Mesodermal cell (in vitro differentiated cells): ENCODE measurements at regions not wholly inside any gene's neighbourhood (a gene's known extent, or its start where the extent isn't known, plus 50 kb on each side); places are given as distances from the start of the nearest gene placed in this dataset.
"Not testable (repeated sequence)": the region's sequence is repeated elsewhere in the genome, so short reads cannot be mapped to it uniquely, and the experiment has no call there.

Source experiments
- H3K27ac ChIP-seq: 2 replicates; pipeline ENCODE4 v1.7.0; 2013; ENCODE audit warnings: mild to moderate bottlenecking, low read depth, low read length, moderate library complexity; ENCODE audit not compliant: severe bottlenecking
- H3K36me3 ChIP-seq: 2 replicates; pipeline ENCODE4 v1.7.1; 2013; ENCODE audit warnings: mild to moderate bottlenecking, low read length, moderate library complexity; ENCODE audit not compliant: control insufficient read depth, insufficient read depth
- H3K4me1 ChIP-seq: one replicate; pipeline ENCODE4 v1.7.1; 2013; ENCODE audit warnings: mild to moderate bottlenecking, low read length; ENCODE audit not compliant: insufficient read depth, control insufficient read depth, poor library complexity, severe bottlenecking
- H3K4me3 ChIP-seq: 2 replicates; pipeline ENCODE4 v1.7.0; 2013; ENCODE audit warnings: low read length, control low read depth, mild to moderate bottlenecking; ENCODE audit not compliant: insufficient read depth, poor library complexity, severe bottlenecking; ENCODE audit errors: extremely low read depth
- H3K9me3 ChIP-seq: 2 replicates; pipeline ENCODE4 v1.7.1; 2013; ENCODE audit warnings: mild to moderate bottlenecking, low read length, moderate library complexity; ENCODE audit not compliant: control insufficient read depth
- WGBS, 2 experiments: methylation state at CpG; one replicate each; pipeline ENCODE4 v1.1.5; 2013; ENCODE audit warnings: missing lambda C conversion rate in 2 of 2; ENCODE audit not compliant: insufficient coverage in 2 of 2; 5-methylcytosine and 5-hydroxymethylcytosine counted together

DNA sequence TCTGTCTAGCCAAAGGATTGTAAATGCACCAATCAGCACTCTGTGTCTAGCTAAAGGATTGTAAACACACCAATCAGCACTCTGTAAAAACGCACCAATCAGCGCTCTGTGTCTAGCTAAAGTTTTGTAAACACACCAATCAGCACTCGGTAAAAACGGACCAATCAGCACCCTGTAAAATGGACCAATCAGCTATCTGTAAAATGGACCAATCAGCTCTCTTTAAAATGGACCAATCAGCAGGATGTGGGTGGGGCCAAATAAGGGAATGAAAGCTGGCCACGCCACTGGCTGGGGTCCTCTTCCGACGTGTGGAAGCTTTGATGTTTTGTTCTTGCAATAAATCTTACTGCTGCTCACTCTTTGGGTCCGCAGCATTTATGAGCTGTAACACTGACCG, 151.1 kb upstream of the SPTLC3 start:
- H3K27ac ChIP-seq, H3K4me1 ChIP-seq, H3K4me3 ChIP-seq, H3K9me3 ChIP-seq, H3K36me3 ChIP-seq: not testable (repeated sequence)
- WGBS, 2 experiments: 84 to 87% methylated on average over 6 to 8 of the region's 9 CpGs

DNA sequence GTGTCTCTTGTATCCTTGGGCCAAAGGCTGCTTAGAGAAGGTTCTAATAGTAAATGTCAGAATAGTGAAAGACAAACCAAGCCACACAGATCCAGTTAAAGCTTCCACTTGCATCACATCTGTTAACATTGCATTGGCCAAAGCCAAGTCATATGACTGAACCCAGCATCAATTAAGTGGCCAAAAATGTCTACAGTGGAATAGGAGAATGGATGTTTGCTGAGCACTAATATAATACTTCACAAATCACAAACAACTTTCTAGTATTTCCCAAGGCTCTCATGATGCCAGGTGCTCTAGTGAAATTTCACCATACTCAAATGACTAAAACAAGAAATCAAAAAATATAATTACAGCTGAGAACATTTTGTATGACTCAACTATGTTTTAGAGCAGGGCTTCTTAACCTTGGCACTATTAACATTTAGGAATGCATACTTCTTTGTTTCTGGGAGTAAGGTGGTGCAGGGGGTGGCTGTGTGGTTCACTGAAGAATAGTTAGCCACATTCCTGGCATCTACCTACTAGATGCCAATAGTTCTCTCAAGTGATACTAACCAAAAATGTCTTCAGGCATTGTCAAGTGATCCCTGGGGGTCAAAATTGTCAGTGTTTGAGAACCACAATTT, 148.0 kb upstream of the SPTLC3 start:
- no peaks in the 10 kb centered on the region for H3K36me3 ChIP-seq
- H3K27ac ChIP-seq: no peak overlapping the region
- no peak overlapping the region for H3K4me3 ChIP-seq
- no peaks in the 10 kb centered on the region for H3K4me1 ChIP-seq
- H3K9me3 ChIP-seq: no peaks in the 10 kb centered on the region

DNA sequence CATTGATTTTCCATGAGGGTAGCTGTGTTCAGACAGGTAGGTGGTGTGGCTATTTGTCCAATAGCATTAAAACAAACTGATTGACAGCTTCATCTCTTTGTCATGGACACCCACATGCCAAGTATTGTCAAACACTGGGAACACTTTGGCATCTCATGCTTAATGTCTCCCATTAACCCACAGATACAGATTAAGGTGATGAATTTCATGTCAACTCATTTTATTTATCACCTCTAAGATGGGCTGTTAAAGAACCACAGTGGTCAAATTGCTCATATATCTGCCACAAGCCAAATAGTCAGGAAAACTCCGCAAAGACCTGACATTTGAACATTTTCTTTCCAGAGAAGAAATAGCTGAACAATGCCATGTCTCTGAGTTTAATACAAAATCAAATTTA, 139.1 kb upstream of the SPTLC3 start:
- Histone ChIP-seq H3K4me1 (no peaks in the 10 kb centered on the region), H3K4me3 (no peak overlapping the region), H3K9me3 (no peaks in the 10 kb centered on the region), H3K36me3 (no peaks in the 10 kb centered on the region), H3K27ac (no peak overlapping the region)
- 100% methylated on average over 1 of the region's 1 CpG for WGBS, 2 experiments

DNA sequence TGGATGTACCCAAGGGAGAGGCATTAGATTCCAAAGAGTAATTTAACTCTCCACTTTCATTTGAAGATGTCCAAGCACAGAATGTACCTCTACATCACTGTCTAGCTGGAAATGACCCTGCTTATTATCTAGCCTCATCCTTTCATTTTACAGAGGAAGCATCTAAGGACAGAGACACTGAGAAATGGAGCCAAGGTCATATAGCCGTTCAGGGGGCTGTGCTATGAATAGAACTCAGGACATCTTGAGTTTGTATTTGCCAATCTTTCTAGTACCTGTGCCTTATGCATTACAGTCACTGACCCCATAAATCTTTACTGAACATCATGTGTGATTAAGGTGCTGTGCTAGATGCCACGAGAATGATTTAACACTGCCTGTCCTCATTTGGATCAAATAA, 138.2 kb upstream of the SPTLC3 start:
- 80 to 83% methylated on average over 1 of the region's 2 CpGs for WGBS, 2 experiments
- Histone ChIP-seq H3K4me3 (no peak overlapping the region), H3K9me3 (no peaks in the 10 kb centered on the region)

DNA sequence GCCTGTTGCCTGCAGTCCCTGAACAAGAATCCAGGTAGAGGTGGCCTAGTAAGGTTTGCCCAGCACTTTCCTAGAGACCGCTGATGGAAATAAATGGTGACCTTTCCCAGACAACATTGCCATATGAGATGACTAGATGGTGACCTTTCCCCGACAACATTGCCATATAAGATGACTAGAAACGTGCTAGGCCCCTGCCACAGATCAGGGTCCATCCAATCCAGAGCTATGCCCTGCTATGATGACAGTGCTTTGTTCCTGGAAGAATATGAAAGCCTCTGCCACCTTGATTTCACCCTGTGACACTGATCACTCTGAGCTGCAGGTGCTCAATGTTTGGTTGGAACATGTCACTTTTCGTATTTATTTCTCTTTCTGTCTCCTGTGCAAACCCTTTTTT, 133.8 kb upstream of the SPTLC3 start:
- Histone ChIP-seq H3K27ac (no peak overlapping the region), H3K4me3 (no peak overlapping the region), H3K9me3 (no peaks in the 10 kb centered on the region), H3K36me3 (no peaks in the 10 kb centered on the region), H3K4me1 (no peaks in the 10 kb centered on the region)
- WGBS, 2 experiments: 92 to 94% methylated on average over 3 of the region's 4 CpGs

More for the DNA sequence above, 138.2 kb upstream of the SPTLC3 start:
- Histone ChIP-seq H3K4me1 (no peaks in the 10 kb centered on the region), H3K27ac (no peak overlapping the region), H3K36me3 (no peaks in the 10 kb centered on the region)

DNA sequence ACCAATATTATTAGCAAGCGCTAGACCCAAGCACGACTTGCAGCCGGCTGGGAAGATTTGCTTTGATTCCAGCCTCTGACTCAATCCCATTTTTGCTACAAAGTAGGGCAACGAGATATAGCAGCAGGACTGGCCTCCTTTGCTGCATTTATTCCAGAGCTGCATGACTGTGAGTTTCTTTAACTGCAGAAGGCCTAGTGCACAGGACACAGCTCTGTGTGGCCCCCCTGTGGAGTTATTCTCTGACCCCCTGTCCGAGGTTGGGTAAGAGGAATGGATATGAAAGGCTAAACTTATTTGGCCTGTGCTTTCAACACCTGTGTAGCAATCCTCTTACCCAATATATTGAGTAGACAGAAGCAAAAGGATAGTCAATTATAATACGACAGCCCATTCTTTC, 133.3 kb upstream of the SPTLC3 start:
- Histone ChIP-seq H3K36me3 (no peaks in the 10 kb centered on the region), H3K4me3 (no peak overlapping the region), H3K4me1 (no peaks in the 10 kb centered on the region), H3K27ac (no peak overlapping the region), H3K9me3 (no peaks in the 10 kb centered on the region)
- 71% methylated on average over 4 to 5 of the region's 6 CpGs for WGBS, 2 experiments

DNA sequence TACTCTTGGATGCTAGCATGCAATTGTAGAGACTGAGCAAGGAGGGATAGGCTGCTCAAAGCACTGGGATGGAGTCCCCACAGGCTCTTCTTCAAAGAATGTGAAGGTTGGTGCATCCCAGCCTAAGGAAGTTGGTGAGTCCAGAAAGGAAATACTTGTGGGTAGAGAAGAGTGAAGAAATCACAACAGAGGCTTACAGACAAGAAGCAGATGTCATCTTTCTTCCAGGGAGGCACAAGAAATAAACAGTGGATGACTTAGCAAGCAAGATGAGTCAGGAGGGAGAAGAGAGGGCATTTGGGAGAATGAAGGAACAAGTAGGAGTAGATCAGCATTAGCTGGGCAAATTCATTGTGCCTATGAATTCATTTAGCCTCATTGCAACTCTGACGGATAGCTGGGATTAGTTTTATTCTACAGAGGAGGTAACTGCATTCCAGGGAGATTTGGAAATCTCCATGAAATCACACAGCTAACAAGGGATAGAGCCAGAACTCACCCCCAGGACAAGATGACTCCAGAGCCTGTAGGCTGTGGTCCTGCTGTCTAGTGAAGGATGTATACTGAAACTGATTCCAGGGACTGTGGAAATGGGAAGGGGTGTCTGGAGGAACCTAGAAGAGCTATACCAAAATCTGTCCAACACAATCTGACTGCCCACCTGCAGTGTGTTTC, 125.8 kb upstream of the SPTLC3 start:
- Histone ChIP-seq H3K9me3 (no peaks in the 10 kb centered on the region), H3K4me3 (no peak overlapping the region), H3K36me3 (no peaks in the 10 kb centered on the region), H3K4me1 (peaks cover 13% of the 10 kb centered on the region), H3K27ac (no peak overlapping the region)
- WGBS, 2 experiments: no CpG with 5 or more reads among the region's 1 CpG

DNA sequence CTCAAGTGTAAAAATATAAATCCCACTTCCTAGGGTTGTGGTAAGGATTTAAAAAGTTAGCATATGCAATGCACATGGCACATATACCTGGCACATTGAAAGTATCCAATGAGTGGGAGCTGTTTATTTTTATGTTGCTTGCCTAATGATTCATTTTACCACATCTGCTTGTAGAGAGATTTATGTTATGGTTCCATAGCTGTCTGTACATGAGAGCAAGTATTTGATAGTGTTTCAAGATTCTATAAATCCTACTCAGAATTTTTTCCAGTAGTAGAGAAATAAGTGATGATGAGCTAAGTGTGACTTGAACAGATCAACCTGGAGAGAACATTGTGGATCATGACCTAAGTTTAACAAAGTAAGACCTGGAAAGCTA, 125.3 kb upstream of the SPTLC3 start:
- H3K9me3 ChIP-seq: no peaks in the 10 kb centered on the region
- H3K4me1 ChIP-seq: peaks cover 13% of the 10 kb centered on the region
- H3K4me3 ChIP-seq: no peak overlapping the region
- H3K27ac ChIP-seq: no peak overlapping the region
- H3K36me3 ChIP-seq: no peaks in the 10 kb centered on the region

DNA sequence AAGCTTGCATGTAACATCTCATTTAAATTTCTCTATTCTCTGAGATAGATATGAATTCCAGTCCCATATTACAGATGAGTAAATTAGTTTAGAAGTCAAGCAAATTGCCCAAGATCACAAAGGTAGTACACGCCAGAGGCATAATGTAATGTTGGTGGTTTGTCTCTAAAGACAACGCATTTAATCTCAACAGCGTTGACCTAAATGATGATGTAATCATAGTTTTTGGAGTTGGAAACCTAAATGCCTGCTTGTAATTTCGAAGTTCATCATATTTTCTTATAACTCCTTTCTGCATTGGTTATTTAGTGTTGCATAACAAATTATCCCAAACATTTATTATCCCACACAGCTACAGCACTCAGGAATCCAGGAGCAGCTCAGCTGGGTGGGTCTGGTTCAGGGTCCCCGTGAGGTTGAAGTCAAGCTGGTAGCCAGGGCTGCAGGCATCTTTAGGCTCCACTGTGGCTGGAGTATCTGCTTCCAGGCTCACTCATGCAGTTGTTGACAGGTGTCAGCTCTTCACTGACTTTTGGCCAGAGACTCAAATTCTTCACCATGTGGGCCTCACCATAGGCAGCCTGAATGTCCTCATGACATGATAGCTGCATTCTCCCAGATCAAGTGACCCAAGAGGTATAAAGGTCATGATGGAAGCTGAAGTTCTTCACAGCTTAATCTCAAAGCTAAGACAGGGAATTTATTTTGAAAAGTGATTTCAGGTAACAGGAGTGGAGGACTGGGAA, 122.0 kb upstream of the SPTLC3 start:
- 87% methylated on average over 3 of the region's 5 CpGs for WGBS, 2 experiments

DNA sequence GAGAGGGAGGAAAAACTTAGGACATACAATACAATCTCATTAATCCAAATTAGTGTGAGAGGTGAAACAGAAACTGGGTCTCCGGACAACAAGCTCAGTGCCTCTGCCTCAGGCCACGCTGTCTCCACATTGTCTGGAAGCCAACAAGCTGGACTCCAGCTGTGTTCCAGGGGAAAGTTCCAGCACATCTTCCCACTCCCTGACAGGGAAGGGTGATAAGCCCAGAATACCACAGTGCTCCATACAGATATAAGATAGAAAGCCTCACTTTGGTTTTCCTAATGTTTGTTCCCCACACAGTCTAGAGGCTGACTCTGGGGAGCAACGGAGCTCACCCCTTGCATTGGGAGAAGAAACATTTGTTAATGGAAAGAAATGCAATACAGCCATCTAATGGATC, 117.1 kb upstream of the SPTLC3 start:
- 95 to 100% methylated on average over 2 of the region's 3 CpGs for WGBS, 2 experiments
- H3K27ac ChIP-seq: no peak overlapping the region
- no peaks in the 10 kb centered on the region for H3K9me3 ChIP-seq
- no peak overlapping the region for H3K4me3 ChIP-seq
- peaks cover 6% of the 10 kb centered on the region for H3K4me1 ChIP-seq
- no peaks in the 10 kb centered on the region for H3K36me3 ChIP-seq

More for the DNA sequence above, 122.0 kb upstream of the SPTLC3 start:
- no peak overlapping the region for H3K27ac ChIP-seq
- H3K4me1 ChIP-seq: peaks cover 13% of the 10 kb centered on the region
- H3K36me3 ChIP-seq: no peaks in the 10 kb centered on the region
- H3K9me3 ChIP-seq: no peaks in the 10 kb centered on the region
- H3K4me3 ChIP-seq: no peak overlapping the region

DNA sequence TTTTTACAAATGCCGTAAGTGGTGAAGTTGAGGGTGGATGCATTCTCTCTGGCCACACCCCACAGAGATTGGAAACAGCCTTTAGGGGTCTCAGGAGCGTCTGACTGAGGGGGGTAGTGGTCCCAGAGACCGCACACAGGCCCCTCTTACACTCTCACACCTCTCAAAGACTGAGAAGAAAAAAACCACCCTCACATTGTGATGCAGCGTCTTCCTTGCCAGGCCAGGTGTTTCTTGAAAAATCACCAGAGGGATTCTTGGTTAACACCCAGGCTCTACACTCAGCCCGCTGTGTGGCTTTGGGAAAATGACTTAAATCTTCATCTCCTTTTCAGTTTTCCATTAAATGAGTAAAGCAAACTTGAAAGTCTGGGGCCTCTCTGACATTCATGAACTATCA, 115.8 kb upstream of the SPTLC3 start:
- H3K9me3 ChIP-seq: no peaks in the 10 kb centered on the region
- H3K4me3 ChIP-seq: no peak overlapping the region
- H3K4me1 ChIP-seq: peaks cover 6% of the 10 kb centered on the region
- no peaks in the 10 kb centered on the region for H3K36me3 ChIP-seq
- WGBS, 2 experiments: 82 to 100% methylated on average over 1 to 2 of the region's 5 CpGs
- H3K27ac ChIP-seq: no peak overlapping the region
